WTC11 (cell line): ENCODE measurements at regions not wholly inside any gene's neighbourhood (a gene's known extent, or its start where the extent isn't known, plus 50 kb on each side); places are given as distances from the start of the nearest gene placed in this dataset.

Experiments
- ATF6 ChIP-seq: sonication (generic); formaldehyde crosslinking; IDR thresholded peaks from 2 replicates; pipeline ENCODE4 v1.8.1; 2023; ENCODE audit warnings: mild to moderate bottlenecking, missing genetic modification reagents
- ELF4 ChIP-seq: sonication (generic); formaldehyde crosslinking; IDR thresholded peaks from 2 replicates; pipeline ENCODE4 v1.8.1; 2022; ENCODE audit warnings: low read depth, mild to moderate bottlenecking, moderate library complexity, missing genetic modification reagents
- ESRRA ChIP-seq: sonication (generic); formaldehyde crosslinking; IDR thresholded peaks from 2 replicates; pipeline ENCODE4 v1.8.1; 2022; ENCODE audit warnings: mild to moderate bottlenecking, missing genetic modification reagents, borderline replicate concordance
- MAX ChIP-seq: sonication (generic); formaldehyde crosslinking; IDR thresholded peaks from 2 replicates; pipeline ENCODE4 v1.8.0; 2022; ENCODE audit warnings: mild to moderate bottlenecking, missing genetic modification reagents
- NFE2L1 ChIP-seq: sonication (generic); formaldehyde crosslinking; IDR thresholded peaks from 2 replicates; pipeline ENCODE4 v1.8.1; 2023; ENCODE audit warnings: missing genetic modification reagents
- PRRX2 ChIP-seq: fragments of 250-450 bp; sonication (Bioruptor Pico); IDR thresholded peaks from 2 replicates; pipeline ENCODE4 v1.8.0; 2021; ENCODE audit warnings: mild to moderate bottlenecking
- TP53 ChIP-seq: sonication (generic); formaldehyde crosslinking; IDR thresholded peaks from 2 replicates; pipeline ENCODE4 v1.8.1; 2023; ENCODE audit warnings: mild to moderate bottlenecking, missing genetic modification reagents
- USF2 ChIP-seq: sonication (generic); formaldehyde crosslinking; IDR thresholded peaks from 2 replicates; pipeline ENCODE4 v1.8.1; 2023; ENCODE audit warnings: mild to moderate bottlenecking, missing genetic modification reagents, moderate library complexity
- ZBTB21 ChIP-seq: sonication (generic); formaldehyde crosslinking; IDR thresholded peaks from 2 replicates; pipeline ENCODE4 v1.8.1; 2023; ENCODE audit warnings: mild to moderate bottlenecking, missing genetic modification reagents, borderline replicate concordance
- ZNF138 ChIP-seq: sonication (generic); formaldehyde crosslinking; conservative IDR thresholded peaks from 2 replicates; pipeline ENCODE4 v1.8.1; 2022; ENCODE audit warnings: mild to moderate bottlenecking, moderate library complexity, missing genetic modification reagents
- TF ChIP-seq, protein P1 (sequence below): fragments of 200-600 bp; IDR thresholded peaks from 2 replicates; pipeline ENCODE4 v1.8.0; 2022; ENCODE audit warnings: antibody characterized with exemption

- TF ChIP-seq, protein P1, sequence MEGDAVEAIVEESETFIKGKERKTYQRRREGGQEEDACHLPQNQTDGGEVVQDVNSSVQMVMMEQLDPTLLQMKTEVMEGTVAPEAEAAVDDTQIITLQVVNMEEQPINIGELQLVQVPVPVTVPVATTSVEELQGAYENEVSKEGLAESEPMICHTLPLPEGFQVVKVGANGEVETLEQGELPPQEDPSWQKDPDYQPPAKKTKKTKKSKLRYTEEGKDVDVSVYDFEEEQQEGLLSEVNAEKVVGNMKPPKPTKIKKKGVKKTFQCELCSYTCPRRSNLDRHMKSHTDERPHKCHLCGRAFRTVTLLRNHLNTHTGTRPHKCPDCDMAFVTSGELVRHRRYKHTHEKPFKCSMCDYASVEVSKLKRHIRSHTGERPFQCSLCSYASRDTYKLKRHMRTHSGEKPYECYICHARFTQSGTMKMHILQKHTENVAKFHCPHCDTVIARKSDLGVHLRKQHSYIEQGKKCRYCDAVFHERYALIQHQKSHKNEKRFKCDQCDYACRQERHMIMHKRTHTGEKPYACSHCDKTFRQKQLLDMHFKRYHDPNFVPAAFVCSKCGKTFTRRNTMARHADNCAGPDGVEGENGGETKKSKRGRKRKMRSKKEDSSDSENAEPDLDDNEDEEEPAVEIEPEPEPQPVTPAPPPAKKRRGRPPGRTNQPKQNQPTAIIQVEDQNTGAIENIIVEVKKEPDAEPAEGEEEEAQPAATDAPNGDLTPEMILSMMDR = no peak
- TF ChIP-seq ZBTB21 (CRISPR knock-in tag) (no peak), ESRRA (CRISPR knock-in tag) (no peak), ATF6 (CRISPR knock-in tag) (no peak), MAX (no peak), ZNF138 (CRISPR knock-in tag) (no peak), TP53 (no peak), NFE2L1 (CRISPR knock-in tag) (no peak), ELF4 (CRISPR knock-in tag) (no peak), USF2 (CRISPR knock-in tag) (no peak), PRRX2 (CRISPR knock-in tag) (no peak)
Measured at GRCh38 chr21:18030248-18030647, 211.1 kb upstream of the C21orf91 start.
